ENCODE measurements at regions not wholly inside any gene's neighbourhood (a gene's known extent, or its start where the extent isn't known, plus 50 kb on each side); places are given as distances from the start of the nearest gene placed in this dataset.

DNA sequence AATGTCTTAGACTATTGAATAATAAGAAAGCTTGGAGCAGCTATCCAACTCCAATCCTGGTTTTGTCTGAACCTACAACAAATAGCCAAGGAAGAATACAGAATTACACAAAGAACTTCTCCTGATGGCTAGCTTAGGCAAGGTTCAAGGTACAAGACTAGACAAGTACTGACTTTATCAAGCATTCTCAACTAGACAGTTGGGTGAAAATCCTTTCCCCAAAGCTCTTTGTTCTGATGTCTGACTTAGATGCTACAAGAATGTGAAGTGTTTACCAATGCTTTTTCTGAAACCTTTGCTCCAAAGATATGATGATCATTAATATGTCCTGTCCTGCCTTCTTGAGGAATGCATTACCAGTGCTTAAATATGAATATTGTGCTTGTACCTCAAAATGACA, 113.8 kb downstream of the ANXA2 start:
- TF ChIP-seq, protein P1, sequence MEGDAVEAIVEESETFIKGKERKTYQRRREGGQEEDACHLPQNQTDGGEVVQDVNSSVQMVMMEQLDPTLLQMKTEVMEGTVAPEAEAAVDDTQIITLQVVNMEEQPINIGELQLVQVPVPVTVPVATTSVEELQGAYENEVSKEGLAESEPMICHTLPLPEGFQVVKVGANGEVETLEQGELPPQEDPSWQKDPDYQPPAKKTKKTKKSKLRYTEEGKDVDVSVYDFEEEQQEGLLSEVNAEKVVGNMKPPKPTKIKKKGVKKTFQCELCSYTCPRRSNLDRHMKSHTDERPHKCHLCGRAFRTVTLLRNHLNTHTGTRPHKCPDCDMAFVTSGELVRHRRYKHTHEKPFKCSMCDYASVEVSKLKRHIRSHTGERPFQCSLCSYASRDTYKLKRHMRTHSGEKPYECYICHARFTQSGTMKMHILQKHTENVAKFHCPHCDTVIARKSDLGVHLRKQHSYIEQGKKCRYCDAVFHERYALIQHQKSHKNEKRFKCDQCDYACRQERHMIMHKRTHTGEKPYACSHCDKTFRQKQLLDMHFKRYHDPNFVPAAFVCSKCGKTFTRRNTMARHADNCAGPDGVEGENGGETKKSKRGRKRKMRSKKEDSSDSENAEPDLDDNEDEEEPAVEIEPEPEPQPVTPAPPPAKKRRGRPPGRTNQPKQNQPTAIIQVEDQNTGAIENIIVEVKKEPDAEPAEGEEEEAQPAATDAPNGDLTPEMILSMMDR (conservative IDR thresholded peaks at IDR 0.05; ENCODE audit: low read depth in 2 of 2) = no peak
- TF ChIP-seq EZH2 (IDR thresholded peaks at IDR 0.05; ENCODE audit: low read depth, unreplicated experiment) (no peak), POLR2AphosphoS5 (IDR thresholded peaks at IDR 0.05; ENCODE audit: low read depth) (no peak)
